ENCODE measurements at regions not wholly inside any gene's neighbourhood (a gene's known extent, or its start where the extent isn't known, plus 50 kb on each side); places are given as distances from the start of the nearest gene placed in this dataset.
"Not testable (repeated sequence)": the region's sequence is repeated elsewhere in the genome, so short reads cannot be mapped to it uniquely, and the experiment has no call there.

GRCh38 chr14:106661561-106661960 is 1135.2 kb downstream of the TMEM121 start:
- not testable (repeated sequence) for H3K79me2 ChIP-seq (ENCODE audit: control insufficient read depth, low read length); H3K9me2 ChIP-seq (replicated peaks; ENCODE audit: control insufficient read depth, low read length); H3K27ac ChIP-seq (ENCODE audit: low read depth, low read length); H3K27me3 ChIP-seq (ENCODE audit: control insufficient read depth, low read length); H4K20me1 ChIP-seq (ENCODE audit: control insufficient read depth, insufficient read depth, low read depth, low read length); H3K36me3 ChIP-seq (ENCODE audit: control insufficient read depth, low read length); H3K4me1 ChIP-seq (ENCODE audit: control insufficient read depth, low read length); H3K4me3 ChIP-seq (ENCODE audit: low read length); H3K4me2 ChIP-seq (ENCODE audit: low read length)
- peaks cover 44% of the 10 kb centered on the region for H3K9me3 ChIP-seq (ENCODE audit: control insufficient read depth, insufficient read depth, low read length)
- peak; percentile 40 for TF ChIP-seq CTCF (IDR thresholded peaks at IDR 0.05; ENCODE audit: low read depth, low read length, poor library complexity, severe bottlenecking)
- H3F3A ChIP-seq (ENCODE audit: control insufficient read depth, insufficient read depth), result peaks cover 23% of the 10 kb centered on the region

GRCh38 chr14:106662936-106663550 is 1136.7 kb downstream of the TMEM121 start:
- Histone ChIP-seq H3K27ac (ENCODE audit: low read depth, low read length) (no peak overlapping the region), H3K27me3 (ENCODE audit: control insufficient read depth, low read length) (no peaks in the 10 kb centered on the region)

GRCh38 chr14:106663805-106664410 is 1137.5 kb downstream of the TMEM121 start:
- Histone ChIP-seq H3K9me3 (ENCODE audit: control insufficient read depth, insufficient read depth, low read length) (peaks cover 48% of the 10 kb centered on the region), H3K27ac (ENCODE audit: low read depth, low read length) (peak overlapping the region; percentile 19; the same call in 1 of the 2 replicates), H3F3A (ENCODE audit: control insufficient read depth, insufficient read depth) (peaks cover 23% of the 10 kb centered on the region)
- not testable (repeated sequence) for H4K20me1 ChIP-seq (ENCODE audit: control insufficient read depth, insufficient read depth, low read depth, low read length); H3K9me2 ChIP-seq (replicated peaks; ENCODE audit: control insufficient read depth, low read length); H3K79me2 ChIP-seq (ENCODE audit: control insufficient read depth, low read length); H3K4me2 ChIP-seq (ENCODE audit: low read length); H3K4me3 ChIP-seq (ENCODE audit: low read length); H3K27me3 ChIP-seq (ENCODE audit: control insufficient read depth, low read length); H3K4me1 ChIP-seq (ENCODE audit: control insufficient read depth, low read length); H3K36me3 ChIP-seq (ENCODE audit: control insufficient read depth, low read length)
- TF ChIP-seq CTCF (IDR thresholded peaks at IDR 0.05; ENCODE audit: low read depth, low read length, poor library complexity, severe bottlenecking), result peak; percentile 100

More at GRCh38 chr14:106662936-106663550, 1136.7 kb downstream of the TMEM121 start:
- Histone ChIP-seq H3K36me3 (ENCODE audit: control insufficient read depth, low read length) (0 out of 2 replicates have a peak, but pooled peaks cover 3% of the 10 kb centered on the region), H3K9me2 (replicated peaks; ENCODE audit: control insufficient read depth, low read length) (no peaks in the 10 kb centered on the region), H3K4me3 (ENCODE audit: low read length) (no peak overlapping the region), H3K4me2 (ENCODE audit: low read length) (no peak overlapping the region), H4K20me1 (ENCODE audit: control insufficient read depth, insufficient read depth, low read depth, low read length) (no peaks in the 10 kb centered on the region), H3K4me1 (ENCODE audit: control insufficient read depth, low read length) (peaks cover 3% of the 10 kb centered on the region; the same call in 1 of the 2 replicates), H3K9me3 (ENCODE audit: control insufficient read depth, insufficient read depth, low read length) (peaks cover 47% of the 10 kb centered on the region), H3F3A (ENCODE audit: control insufficient read depth, insufficient read depth) (peaks cover 23% of the 10 kb centered on the region), H3K79me2 (ENCODE audit: control insufficient read depth, low read length) (no peaks in the 10 kb centered on the region)
- no peak for TF ChIP-seq EZH2phosphoT487 (IDR thresholded peaks at IDR 0.05; ENCODE audit: borderline replicate concordance, low read length)
- TF ChIP-seq CTCF (IDR thresholded peaks at IDR 0.05; ENCODE audit: low read depth, low read length, poor library complexity, severe bottlenecking), result no peak

Measured in DOHH2 (cell line).